ENCODE measurements at regions not wholly inside any gene's neighbourhood (a gene's known extent, or its start where the extent isn't known, plus 50 kb on each side); places are given as distances from the start of the nearest gene placed in this dataset.

GRCh38 chr16:5488581-5488980 lies 391.0 kb upstream of the EEF2KMT start:
- DNase-seq (ENCODE audit: low read depth), result no peak
- no peak overlapping the region for H3K4me3 ChIP-seq (ENCODE audit: low read length)
- TF ChIP-seq CTCF (IDR thresholded peaks at IDR 0.05; ENCODE audit: insufficient read depth, low read depth, low read length, missing control alignments), result no peak

- H3K4me3 ChIP-seq (ENCODE audit: low read length), result no peak overlapping the region
- no peak for DNase-seq (ENCODE audit: low read depth)
- no peak for TF ChIP-seq CTCF (IDR thresholded peaks at IDR 0.05; ENCODE audit: insufficient read depth, low read depth, low read length, missing control alignments)
These were observed 390.1 kb upstream of the EEF2KMT start for GRCh38 chr16:5487728-5488127.

- no peak overlapping the region for H3K4me3 ChIP-seq (ENCODE audit: low read length)
- DNase-seq (ENCODE audit: low read depth), result no peak
- no peak for TF ChIP-seq CTCF (IDR thresholded peaks at IDR 0.05; ENCODE audit: insufficient read depth, low read depth, low read length, missing control alignments)
These were observed 384.7 kb upstream of the EEF2KMT start for GRCh38 chr16:5482256-5482655.

GRCh38 chr16:5480431-5481195 lies 383.0 kb upstream of the EEF2KMT start:
- no peak overlapping the region for H3K4me3 ChIP-seq (ENCODE audit: low read length)
- TF ChIP-seq CTCF (IDR thresholded peaks at IDR 0.05; ENCODE audit: insufficient read depth, low read depth, low read length, missing control alignments), result no peak
- no peak for DNase-seq (ENCODE audit: low read depth)

GRCh38 chr16:5479926-5480325 lies 382.3 kb upstream of the EEF2KMT start:
- no peak for DNase-seq (ENCODE audit: low read depth)
- TF ChIP-seq CTCF (IDR thresholded peaks at IDR 0.05; ENCODE audit: insufficient read depth, low read depth, low read length, missing control alignments), result no peak
- H3K4me3 ChIP-seq (ENCODE audit: low read length), result no peak overlapping the region

GRCh38 chr16:5478036-5478435 lies 380.4 kb upstream of the EEF2KMT start:
- no peak for TF ChIP-seq CTCF (IDR thresholded peaks at IDR 0.05; ENCODE audit: insufficient read depth, low read depth, low read length, missing control alignments)
- no peak overlapping the region for H3K4me3 ChIP-seq (ENCODE audit: low read length)
- DNase-seq (ENCODE audit: low read depth), result no peak

- H3K4me3 ChIP-seq (ENCODE audit: low read length), result no peak overlapping the region
- no peak for DNase-seq (ENCODE audit: low read depth)
- TF ChIP-seq CTCF (IDR thresholded peaks at IDR 0.05; ENCODE audit: insufficient read depth, low read depth, low read length, missing control alignments), result no peak
These were observed 379.7 kb upstream of the EEF2KMT start for GRCh38 chr16:5477251-5477650.

Data from epithelial cell of esophagus (primary cell).